RWPE1 (cell line): ENCODE measurements at regions not wholly inside any gene's neighbourhood (a gene's known extent, or its start where the extent isn't known, plus 50 kb on each side); places are given as distances from the start of the nearest gene placed in this dataset.
"Not testable (repeated sequence)": the region's sequence is repeated elsewhere in the genome, so short reads cannot be mapped to it uniquely, and the experiment has no call there.

ENCODE experiments used
- CTCF ChIA-PET: fragments of 350-600 bp; sonication (Branson Sonifier 250); formaldehyde crosslinking; extraction: SDS; loops from one replicate; lab custom pipeline; 2021; lab: Yijun Ruan, JAX
- POLR2A ChIA-PET: fragments of 400-600 bp; formaldehyde crosslinking; extraction: SDS; loops from one replicate; lab custom pipeline; 2020; ENCODE audit warnings: antibody characterized with exemption; ENCODE audit not compliant: low non-redundant PET; lab: Yijun Ruan, JAX
- DNase-seq: peaks from one replicate; pipeline ENCODE4 v3.0.0; 2012; ENCODE audit warnings: low spot score
- H3K27ac ChIP-seq: fragments of 450-650 bp; 2 replicates; pipeline ENCODE4 v1.5.1; 2017
- CTCF ChIP-seq: fragments of 450-650 bp; conservative IDR thresholded peaks from 2 replicates; pipeline ENCODE4 v1.5.1; 2017; ENCODE audit warnings: low read depth, mild to moderate bottlenecking

GRCh38 chr3:75224412-75224811 is 439.7 kb upstream of the FRG2C start:
- no peak for DNase-seq
- ChIA-PET POLR2A (no interaction called here), CTCF (interaction anchor here (0.6 kb wide), 1 partner anchor 363 kb away, joined by 3 read pairs; no protein-coding TSS in a partner anchor)
- no peak overlapping the region for H3K27ac ChIP-seq
- TF ChIP-seq CTCF: no peak

DNA sequence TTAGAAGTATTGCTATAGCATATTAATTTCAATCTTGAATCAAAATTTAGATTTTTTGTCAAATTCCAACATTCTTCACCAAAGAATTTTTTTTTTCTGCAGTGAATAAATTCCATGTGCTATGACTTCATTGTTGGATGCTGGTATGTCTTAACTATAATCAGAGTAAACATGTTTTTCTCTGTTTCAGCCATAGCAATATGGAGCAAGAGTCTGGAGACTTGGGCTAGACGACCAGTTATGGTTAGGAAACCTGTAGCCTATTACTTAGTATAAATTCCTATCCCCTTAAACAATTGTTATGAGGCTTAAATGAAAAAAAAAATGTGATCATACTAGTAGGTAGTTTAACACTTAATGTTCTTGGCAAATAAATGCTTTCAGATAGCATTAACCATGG is 431.9 kb upstream of the FRG2C start:
- H3K27ac ChIP-seq: no peak overlapping the region
- CTCF ChIA-PET: no interaction called here
- POLR2A ChIA-PET: no interaction called here
- no peak for DNase-seq
- TF ChIP-seq CTCF: no peak

- no peak overlapping the region for H3K27ac ChIP-seq
- ChIA-PET POLR2A (no interaction called here), CTCF (no interaction called here)
- TF ChIP-seq CTCF: no peak
- DNase-seq: no peak
Measured at GRCh38 chr3:75235631-75236030, 428.5 kb upstream of the FRG2C start.

GRCh38 chr3:75237053-75237452 is 427.1 kb upstream of the FRG2C start:
- ChIA-PET CTCF (no interaction called here), POLR2A (no interaction called here)
- no peak for TF ChIP-seq CTCF
- H3K27ac ChIP-seq: no peak overlapping the region
- DNase-seq: no peak

- no peak for TF ChIP-seq CTCF
- no peak overlapping the region for H3K27ac ChIP-seq
- ChIA-PET POLR2A (no interaction called here), CTCF (no interaction called here)
- no peak for DNase-seq
Measured at GRCh38 chr3:75237477-75237876, 426.7 kb upstream of the FRG2C start.

GRCh38 chr3:75241226-75241962 is 422.7 kb upstream of the FRG2C start:
- H3K27ac ChIP-seq, DNase-seq, POLR2A ChIA-PET, CTCF ChIA-PET: not testable (repeated sequence)

- ChIA-PET POLR2A (no interaction called here), CTCF (no interaction called here)
- DNase-seq: no peak
- no peak overlapping the region for H3K27ac ChIP-seq
- no peak for TF ChIP-seq CTCF
Measured at GRCh38 chr3:75242012-75242735, 422.0 kb upstream of the FRG2C start.
